HL-60 (cell line): ENCODE measurements at regions not wholly inside any gene's neighbourhood (a gene's known extent, or its start where the extent isn't known, plus 50 kb on each side); places are given as distances from the start of the nearest gene placed in this dataset.

Experiments
- GABPA ChIP-seq: IDR thresholded peaks from 2 replicates; pipeline ENCODE4 v1.6.1; 2012; ENCODE audit warnings: low read depth
- POLR2AphosphoS5 ChIP-seq: IDR thresholded peaks from 2 replicates; pipeline ENCODE4 v1.6.1; 2012; ENCODE audit warnings: low read depth
- SPI1 ChIP-seq: IDR thresholded peaks from 2 replicates; pipeline ENCODE4 v1.6.1; 2012; ENCODE audit warnings: low read depth, mild to moderate bottlenecking, borderline replicate concordance
- TF ChIP-seq, protein P1 (sequence below): IDR thresholded peaks from one replicate; pipeline ENCODE4 v1.5.1; 2011; ENCODE audit warnings: low read length, control low read depth, inconsistent platforms; ENCODE audit not compliant: insufficient read depth
- TF ChIP-seq, protein P2 (sequence below): IDR thresholded peaks from 2 replicates; pipeline ENCODE4 v1.6.1; 2012; ENCODE audit warnings: low read depth; ENCODE audit not compliant: insufficient replicate concordance

DNA sequence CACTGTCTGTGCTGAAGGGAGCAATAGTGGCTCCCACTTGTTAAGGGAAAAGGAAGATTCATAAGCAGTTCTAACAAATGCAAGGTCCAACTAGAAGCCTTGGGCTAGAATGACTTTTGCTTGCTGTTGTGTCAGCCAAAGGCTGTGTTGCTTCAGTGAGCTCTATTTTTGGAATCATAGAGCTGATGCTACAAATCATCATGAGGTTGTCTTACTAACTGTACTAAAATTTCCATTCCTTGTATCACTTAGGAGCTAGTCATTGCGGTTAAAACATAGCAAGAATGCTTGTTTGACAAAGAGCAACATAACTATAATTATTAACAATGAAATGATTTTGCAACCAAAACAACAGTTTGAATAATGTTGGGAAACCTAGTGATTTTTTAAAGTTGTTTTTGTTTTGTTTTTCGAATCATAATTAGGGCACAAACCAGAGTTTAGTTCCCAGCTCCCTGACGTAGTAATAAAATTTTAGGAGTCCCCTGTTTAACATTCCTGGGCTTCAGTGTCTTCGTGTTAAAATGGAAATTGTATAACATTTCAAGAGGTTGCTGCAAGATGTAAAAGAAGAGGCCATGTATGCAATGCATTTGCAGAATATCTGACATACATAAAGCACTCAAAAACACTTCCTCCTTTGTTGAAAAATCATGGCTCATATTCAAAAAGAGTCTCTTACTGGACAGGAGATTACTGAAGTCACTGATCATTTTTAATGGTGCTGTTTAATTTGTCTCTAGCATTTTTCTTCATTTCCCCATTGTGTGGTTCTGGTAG lies 183.4 kb downstream of the MACC1 start:
- TF ChIP-seq POLR2AphosphoS5: no peak
- TF ChIP-seq, protein P1, sequence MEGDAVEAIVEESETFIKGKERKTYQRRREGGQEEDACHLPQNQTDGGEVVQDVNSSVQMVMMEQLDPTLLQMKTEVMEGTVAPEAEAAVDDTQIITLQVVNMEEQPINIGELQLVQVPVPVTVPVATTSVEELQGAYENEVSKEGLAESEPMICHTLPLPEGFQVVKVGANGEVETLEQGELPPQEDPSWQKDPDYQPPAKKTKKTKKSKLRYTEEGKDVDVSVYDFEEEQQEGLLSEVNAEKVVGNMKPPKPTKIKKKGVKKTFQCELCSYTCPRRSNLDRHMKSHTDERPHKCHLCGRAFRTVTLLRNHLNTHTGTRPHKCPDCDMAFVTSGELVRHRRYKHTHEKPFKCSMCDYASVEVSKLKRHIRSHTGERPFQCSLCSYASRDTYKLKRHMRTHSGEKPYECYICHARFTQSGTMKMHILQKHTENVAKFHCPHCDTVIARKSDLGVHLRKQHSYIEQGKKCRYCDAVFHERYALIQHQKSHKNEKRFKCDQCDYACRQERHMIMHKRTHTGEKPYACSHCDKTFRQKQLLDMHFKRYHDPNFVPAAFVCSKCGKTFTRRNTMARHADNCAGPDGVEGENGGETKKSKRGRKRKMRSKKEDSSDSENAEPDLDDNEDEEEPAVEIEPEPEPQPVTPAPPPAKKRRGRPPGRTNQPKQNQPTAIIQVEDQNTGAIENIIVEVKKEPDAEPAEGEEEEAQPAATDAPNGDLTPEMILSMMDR: no peak
- TF ChIP-seq GABPA: no peak
- TF ChIP-seq, protein P2, sequence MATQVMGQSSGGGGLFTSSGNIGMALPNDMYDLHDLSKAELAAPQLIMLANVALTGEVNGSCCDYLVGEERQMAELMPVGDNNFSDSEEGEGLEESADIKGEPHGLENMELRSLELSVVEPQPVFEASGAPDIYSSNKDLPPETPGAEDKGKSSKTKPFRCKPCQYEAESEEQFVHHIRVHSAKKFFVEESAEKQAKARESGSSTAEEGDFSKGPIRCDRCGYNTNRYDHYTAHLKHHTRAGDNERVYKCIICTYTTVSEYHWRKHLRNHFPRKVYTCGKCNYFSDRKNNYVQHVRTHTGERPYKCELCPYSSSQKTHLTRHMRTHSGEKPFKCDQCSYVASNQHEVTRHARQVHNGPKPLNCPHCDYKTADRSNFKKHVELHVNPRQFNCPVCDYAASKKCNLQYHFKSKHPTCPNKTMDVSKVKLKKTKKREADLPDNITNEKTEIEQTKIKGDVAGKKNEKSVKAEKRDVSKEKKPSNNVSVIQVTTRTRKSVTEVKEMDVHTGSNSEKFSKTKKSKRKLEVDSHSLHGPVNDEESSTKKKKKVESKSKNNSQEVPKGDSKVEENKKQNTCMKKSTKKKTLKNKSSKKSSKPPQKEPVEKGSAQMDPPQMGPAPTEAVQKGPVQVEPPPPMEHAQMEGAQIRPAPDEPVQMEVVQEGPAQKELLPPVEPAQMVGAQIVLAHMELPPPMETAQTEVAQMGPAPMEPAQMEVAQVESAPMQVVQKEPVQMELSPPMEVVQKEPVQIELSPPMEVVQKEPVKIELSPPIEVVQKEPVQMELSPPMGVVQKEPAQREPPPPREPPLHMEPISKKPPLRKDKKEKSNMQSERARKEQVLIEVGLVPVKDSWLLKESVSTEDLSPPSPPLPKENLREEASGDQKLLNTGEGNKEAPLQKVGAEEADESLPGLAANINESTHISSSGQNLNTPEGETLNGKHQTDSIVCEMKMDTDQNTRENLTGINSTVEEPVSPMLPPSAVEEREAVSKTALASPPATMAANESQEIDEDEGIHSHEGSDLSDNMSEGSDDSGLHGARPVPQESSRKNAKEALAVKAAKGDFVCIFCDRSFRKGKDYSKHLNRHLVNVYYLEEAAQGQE: no peak
- no peak for TF ChIP-seq SPI1
